ENCODE measurements at regions not wholly inside any gene's neighbourhood (a gene's known extent, or its start where the extent isn't known, plus 50 kb on each side); places are given as distances from the start of the nearest gene placed in this dataset.

- no peak for DNase-seq (ENCODE audit: low spot score)
Observed at GRCh38 chr14:48452437-48452995, 777.1 kb upstream of the MDGA2 start.

- no peak for DNase-seq (ENCODE audit: low spot score)
Observed at GRCh38 chr14:48435221-48435620, 759.8 kb upstream of the MDGA2 start.

GRCh38 chr14:48430805-48431204 lies 755.4 kb upstream of the MDGA2 start:
- no peak for DNase-seq (ENCODE audit: low spot score)

- DNase-seq (ENCODE audit: low spot score) = no peak
Observed at GRCh38 chr14:48429512-48429911, 754.1 kb upstream of the MDGA2 start.

- no peak for DNase-seq (ENCODE audit: low spot score)
Observed at GRCh38 chr14:48417715-48418500, 742.5 kb upstream of the MDGA2 start.

GRCh38 chr14:48401321-48401720 lies 725.9 kb upstream of the MDGA2 start:
- no peak for DNase-seq (ENCODE audit: low spot score)

GRCh38 chr14:48398675-48399282 lies 723.4 kb upstream of the MDGA2 start:
- DNase-seq (ENCODE audit: low spot score) = no peak

GRCh38 chr14:48391661-48392060 lies 716.3 kb upstream of the MDGA2 start:
- no peak for DNase-seq (ENCODE audit: low spot score)

- no peak for DNase-seq (ENCODE audit: low spot score)
Observed at GRCh38 chr14:48390346-48390745, 714.9 kb upstream of the MDGA2 start.

- no peak for DNase-seq (ENCODE audit: low spot score)
Observed at GRCh38 chr14:48384821-48385220, 709.4 kb upstream of the MDGA2 start.

GRCh38 chr14:48382961-48383360 lies 707.6 kb upstream of the MDGA2 start:
- peak; percentile 85 for DNase-seq (ENCODE audit: low spot score)

GRCh38 chr14:48378541-48378940 lies 703.1 kb upstream of the MDGA2 start:
- no peak for DNase-seq (ENCODE audit: low spot score)

- DNase-seq (ENCODE audit: low spot score) = no peak
Observed at GRCh38 chr14:48373981-48374380, 698.6 kb upstream of the MDGA2 start.

GRCh38 chr14:48350971-48351370 lies 675.6 kb upstream of the MDGA2 start:
- no peak for DNase-seq (ENCODE audit: low spot score)

- DNase-seq (ENCODE audit: low spot score) = no peak
Observed at GRCh38 chr14:48349689-48350088, 674.3 kb upstream of the MDGA2 start.

- no peak for DNase-seq (ENCODE audit: low spot score)
Observed at GRCh38 chr14:48341069-48341468, 665.7 kb upstream of the MDGA2 start.

- no peak for DNase-seq (ENCODE audit: low spot score)
Observed at GRCh38 chr14:48333221-48333920, 658.0 kb upstream of the MDGA2 start.

GRCh38 chr14:48331421-48331820 lies 656.0 kb upstream of the MDGA2 start:
- no peak for DNase-seq (ENCODE audit: low spot score)

- no peak for DNase-seq (ENCODE audit: low spot score)
Observed at GRCh38 chr14:48325486-48325885, 650.1 kb upstream of the MDGA2 start.

GRCh38 chr14:48323665-48324064 lies 648.3 kb upstream of the MDGA2 start:
- DNase-seq (ENCODE audit: low spot score) = no peak

GRCh38 chr14:48319823-48320222 lies 644.4 kb upstream of the MDGA2 start:
- no peak for DNase-seq (ENCODE audit: low spot score)

GRCh38 chr14:48304729-48305128 lies 629.3 kb upstream of the MDGA2 start:
- DNase-seq (ENCODE audit: low spot score) = no peak

Measured in mesenteric fat pad (tissue), 1 donor.